Caco-2 (cell line): ENCODE measurements at regions not wholly inside any gene's neighbourhood (a gene's known extent, or its start where the extent isn't known, plus 50 kb on each side); places are given as distances from the start of the nearest gene placed in this dataset.

Source experiments
- BruUV-seq: library from RNA; stranded (reverse); fragments of 400-500 nt; replicated peaks from 2 replicates; lab custom pipeline; 2021; lab: Mats Ljungman, UMichigan
- CTCF ChIA-PET: fragments of 300-600 bp; sonication (Branson Sonifier 250); formaldehyde crosslinking; loops from one replicate; lab custom pipeline; 2022; ENCODE audit warnings: antibody characterized with exemption; lab: Charles Lee
- POLR2A ChIA-PET: fragments of 300-600 bp; sonication (Branson Sonifier 250); formaldehyde crosslinking; loops from one replicate; lab custom pipeline; 2022; ENCODE audit warnings: antibody characterized with exemption; lab: Charles Lee
- DNase-seq, 2 experiments: peaks; one replicate each; pipeline versions ENCODE4 v3.0.0 to v3.0.0-alpha.2; 2020 to 2022
- H3K27me3 ChIP-seq: replicated peaks from 2 replicates; pipeline ENCODE4 v1.6.0; 2011; ENCODE audit warnings: low read length; ENCODE audit not compliant: control insufficient read depth, insufficient read depth
- H3K36me3 ChIP-seq: 2 replicates; pipeline ENCODE4 v1.5.1; 2011; ENCODE audit warnings: low read length; ENCODE audit not compliant: control insufficient read depth, insufficient read depth
- H3K4me1 ChIP-seq: fragments of 250-450 bp; sonication (Bioruptor Pico); 2 replicates; pipeline ENCODE4 v1.5.1; 2020; ENCODE audit warnings: mild to moderate bottlenecking
- H3K4me3 ChIP-seq: 2 replicates; pipeline ENCODE4 v1.5.1; 2011; ENCODE audit warnings: low read depth, mild to moderate bottlenecking, control low read depth, low read length
- H3K9me3 ChIP-seq: fragments of 250-450 bp; sonication (Bioruptor Pico); 2 replicates; pipeline ENCODE4 v1.5.1; 2020; ENCODE audit warnings: mild to moderate bottlenecking, moderate library complexity
- H3K27ac Mint-ChIP-seq: one replicate; pipeline ENCODE4 v1.8.0; 2022; ENCODE audit warnings: mixed read lengths; ENCODE audit not compliant: unreplicated experiment
- H3K27me3 Mint-ChIP-seq: one replicate; pipeline ENCODE4 v1.8.0; 2022; ENCODE audit warnings: mixed read lengths; ENCODE audit not compliant: insufficient read depth, unreplicated experiment
- H3K36me3 Mint-ChIP-seq: one replicate; pipeline ENCODE4 v1.8.0; 2022; ENCODE audit warnings: mild to moderate bottlenecking, mixed read lengths; ENCODE audit not compliant: insufficient read depth, unreplicated experiment
- H3K4me1 Mint-ChIP-seq: one replicate; pipeline ENCODE4 v1.8.0; 2022; ENCODE audit warnings: low read depth, mixed read lengths; ENCODE audit not compliant: unreplicated experiment
- H3K4me3 Mint-ChIP-seq: one replicate; pipeline ENCODE4 v1.8.0; 2022; ENCODE audit warnings: mild to moderate bottlenecking, moderate library complexity, mixed read lengths; ENCODE audit not compliant: unreplicated experiment
- H3K9me3 Mint-ChIP-seq: one replicate; pipeline ENCODE4 v1.8.0; 2022; ENCODE audit warnings: mixed read lengths; ENCODE audit not compliant: unreplicated experiment
- CTCF ChIP-seq, 2 experiments: fragments of 200-600 bp in 1 of 2; IDR thresholded peaks; 1 replicate in 1 of 2; 2 replicates in 1 of 2; pipeline versions ENCODE4 v1.5.1 to v1.8.0; 2011 to 2022; ENCODE audit warnings: antibody characterized with exemption in 1 of 2, control low read depth in 1 of 2, inconsistent platforms in 1 of 2, low read depth in 1 of 2, low read length in 1 of 2, mild to moderate bottlenecking in 1 of 2, moderate library complexity in 1 of 2; ENCODE audit not compliant: insufficient read depth in 1 of 2, severe bottlenecking in 1 of 2, unreplicated experiment in 1 of 2
- intact Hi-C: fragments of 100-400 bp; cut with micrococcal nuclease; formaldehyde crosslinking; loops from one replicate; pipeline ENCODE4 v1.10.0; 2022; ENCODE audit not compliant: unreplicated experiment

GRCh38 chr19:31548941-31549340 is 199.7 kb upstream of the TSHZ3 start:
- ChIA-PET CTCF (no interaction called here), POLR2A (no interaction called here)
- Histone ChIP-seq H3K27me3 (no peaks in the 10 kb centered on the region), H3K9me3 (no peaks in the 10 kb centered on the region), H3K4me3 (no peak overlapping the region), H3K4me1 (no peaks in the 10 kb centered on the region), H3K36me3 (no peaks in the 10 kb centered on the region)
- DNase-seq = no peak
- intact Hi-C loops = no loop called here
- Mint-ChIP-seq H3K27ac (no peak overlapping the region), H3K27me3 (no peaks in the 10 kb centered on the region), H3K9me3 (peaks cover 37% of the 10 kb centered on the region), H3K4me1 (no peaks in the 10 kb centered on the region), H3K4me3 (no peak overlapping the region), H3K36me3 (no peaks in the 10 kb centered on the region)
- BruUV-seq = no TSS peak
- TF ChIP-seq CTCF (IDR thresholded peaks at IDR 0.05; ENCODE audit: insufficient read depth in 1 of 2, low read depth in 1 of 2, low read length in 1 of 2, severe bottlenecking in 1 of 2, unreplicated experiment in 1 of 2) = peak in 1 of 2 experiments; percentile 15

GRCh38 chr19:31553112-31553845 is 204.0 kb upstream of the TSHZ3 start:
- H3K4me3 Mint-ChIP-seq = no peak overlapping the region
- H3K36me3 Mint-ChIP-seq = no peaks in the 10 kb centered on the region
- H3K4me1 Mint-ChIP-seq = no peaks in the 10 kb centered on the region
- no peak for TF ChIP-seq CTCF (IDR thresholded peaks at IDR 0.05; ENCODE audit: insufficient read depth in 1 of 2, low read depth in 1 of 2, low read length in 1 of 2, severe bottlenecking in 1 of 2, unreplicated experiment in 1 of 2)
- ChIA-PET POLR2A (no interaction called here), CTCF (no interaction called here)
- no TSS peak for BruUV-seq
- H3K4me3 ChIP-seq = no peak overlapping the region
- H3K9me3 Mint-ChIP-seq = peaks cover 34% of the 10 kb centered on the region
- H3K27me3 ChIP-seq = no peaks in the 10 kb centered on the region
- H3K36me3 ChIP-seq = no peaks in the 10 kb centered on the region
- DNase-seq = no peak
- intact Hi-C loops = no loop called here
- no peaks in the 10 kb centered on the region for H3K9me3 ChIP-seq
- no peaks in the 10 kb centered on the region for H3K4me1 ChIP-seq
- H3K27ac Mint-ChIP-seq = no peak overlapping the region
- H3K27me3 Mint-ChIP-seq = no peaks in the 10 kb centered on the region

GRCh38 chr19:31553846-31554215 is 204.6 kb upstream of the TSHZ3 start:
- H3K27me3 Mint-ChIP-seq = no peaks in the 10 kb centered on the region
- H3K4me3 Mint-ChIP-seq = no peak overlapping the region
- no TSS peak for BruUV-seq
- intact Hi-C loops = no loop called here
- no peak for DNase-seq
- ChIA-PET POLR2A (no interaction called here), CTCF (no interaction called here)
- no peak overlapping the region for H3K27ac Mint-ChIP-seq
- no peaks in the 10 kb centered on the region for H3K4me1 ChIP-seq
- H3K9me3 Mint-ChIP-seq = peaks cover 37% of the 10 kb centered on the region
- H3K9me3 ChIP-seq = no peaks in the 10 kb centered on the region
- no peaks in the 10 kb centered on the region for H3K36me3 Mint-ChIP-seq
- no peaks in the 10 kb centered on the region for H3K4me1 Mint-ChIP-seq
- no peaks in the 10 kb centered on the region for H3K36me3 ChIP-seq
- H3K27me3 ChIP-seq = no peaks in the 10 kb centered on the region
- no peak for TF ChIP-seq CTCF (IDR thresholded peaks at IDR 0.05; ENCODE audit: insufficient read depth in 1 of 2, low read depth in 1 of 2, low read length in 1 of 2, severe bottlenecking in 1 of 2, unreplicated experiment in 1 of 2)
- H3K4me3 ChIP-seq = no peak overlapping the region
